ENCODE measurements at regions not wholly inside any gene's neighbourhood (a gene's known extent, or its start where the extent isn't known, plus 50 kb on each side); places are given as distances from the start of the nearest gene placed in this dataset.
A peak's percentile ranks its signal among the peaks of the same experiment; 100 is the strongest.

GRCh38 chrY:7663261-7663660 is 751.7 kb upstream of the AMELY start:
- no peak for DNase-seq (ENCODE audit: low read depth)

GRCh38 chrY:7659047-7659446 is 747.5 kb upstream of the AMELY start:
- no peak for DNase-seq (ENCODE audit: low read depth)

GRCh38 chrY:7656596-7656995 is 745.0 kb upstream of the AMELY start:
- DNase-seq (ENCODE audit: low read depth): peak; percentile 25

GRCh38 chrY:7654985-7655384 is 743.4 kb upstream of the AMELY start:
- DNase-seq (ENCODE audit: low read depth): no peak

GRCh38 chrY:7649866-7650265 is 738.3 kb upstream of the AMELY start:
- peak; percentile 25 for DNase-seq (ENCODE audit: low read depth)
